Activated naive CD4-positive, alpha-beta T cell treated with anti-CD3 and anti-CD28 coated beads, Interleukin-2, amount 50 U/mL, for 24 hours (primary cell): ENCODE measurements at regions not wholly inside any gene's neighbourhood (a gene's known extent, or its start where the extent isn't known, plus 50 kb on each side); places are given as distances from the start of the nearest gene placed in this dataset.
"Not testable (repeated sequence)": the region's sequence is repeated elsewhere in the genome, so short reads cannot be mapped to it uniquely, and the experiment has no call there.

Experiments used
- H3K27ac Mint-ChIP-seq: one replicate; pipeline ENCODE4 v1.8.0; 2021; ENCODE audit warnings: mild to moderate bottlenecking, mixed read lengths
- H3K27me3 Mint-ChIP-seq: one replicate; pipeline ENCODE4 v1.8.0; 2021; ENCODE audit warnings: mixed read lengths
- H3K36me3 Mint-ChIP-seq: one replicate; pipeline ENCODE4 v1.8.0; 2021; ENCODE audit warnings: mixed read lengths
- H3K4me1 Mint-ChIP-seq: one replicate; pipeline ENCODE4 v1.8.0; 2021; ENCODE audit warnings: mixed read lengths
- H3K4me3 Mint-ChIP-seq: one replicate; pipeline ENCODE4 v1.8.0; 2021; ENCODE audit warnings: mild to moderate bottlenecking, mixed read lengths
- H3K9me3 Mint-ChIP-seq: one replicate; pipeline ENCODE4 v1.8.0; 2021; ENCODE audit warnings: mixed read lengths

DNA sequence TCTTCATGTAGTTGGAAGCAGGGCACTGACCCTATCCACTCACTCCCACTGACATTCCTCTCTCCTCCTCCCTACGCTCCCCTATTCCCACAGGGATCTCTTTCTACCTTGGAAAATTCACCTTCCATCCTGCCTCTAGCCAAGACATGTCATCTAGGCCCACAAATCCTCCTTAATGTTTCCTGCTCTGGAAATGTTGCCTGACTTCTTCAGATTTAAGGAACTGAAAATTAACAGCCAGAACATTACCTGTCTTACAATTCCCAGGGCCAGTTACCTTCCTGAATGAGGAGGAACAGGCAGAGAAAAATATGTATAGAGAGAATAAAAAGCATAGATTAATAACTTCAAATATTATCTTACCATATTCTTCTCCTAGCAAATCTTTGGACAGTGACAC, 147.3 kb downstream of the MRPL39 start:
- no peaks in the 10 kb centered on the region for H3K27me3 Mint-ChIP-seq
- peaks cover 16% of the 10 kb centered on the region for H3K9me3 Mint-ChIP-seq
- peak overlapping the region; percentile 76 for H3K4me3 Mint-ChIP-seq
- H3K36me3 Mint-ChIP-seq, result peaks cover 21% of the 10 kb centered on the region
- H3K27ac Mint-ChIP-seq, result peak overlapping the region; percentile 99
- H3K4me1 Mint-ChIP-seq, result peaks cover 87% of the 10 kb centered on the region

DNA sequence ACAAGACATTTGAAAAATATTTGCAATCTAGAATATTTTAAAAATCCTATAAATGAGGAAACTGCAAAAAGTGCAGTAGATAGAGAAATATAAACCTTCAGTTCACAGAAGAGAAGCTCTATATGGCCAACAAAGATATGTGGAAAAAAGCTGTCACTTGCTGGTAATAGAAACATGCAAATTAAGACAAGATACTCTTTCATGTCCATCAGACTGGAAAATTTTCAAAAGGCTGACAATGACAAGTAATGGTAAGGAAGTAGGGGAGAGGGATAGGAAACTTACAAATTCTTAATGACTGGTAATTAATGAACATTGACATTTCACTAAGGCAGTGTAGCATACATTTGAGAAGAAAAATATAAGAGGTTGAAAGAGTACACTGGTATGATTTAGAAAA, 147.9 kb downstream of the MRPL39 start:
- no peaks in the 10 kb centered on the region for H3K27me3 Mint-ChIP-seq
- H3K4me3 Mint-ChIP-seq, result peak overlapping the region; percentile 76
- H3K4me1 Mint-ChIP-seq, result peaks cover 84% of the 10 kb centered on the region
- peak overlapping the region; percentile 99 for H3K27ac Mint-ChIP-seq
- H3K36me3 Mint-ChIP-seq, result peaks cover 17% of the 10 kb centered on the region
- H3K9me3 Mint-ChIP-seq, result peaks cover 10% of the 10 kb centered on the region

- Mint-ChIP-seq H3K27me3 (no peaks in the 10 kb centered on the region), H3K27ac (peak overlapping the region; percentile 99), H3K4me3 (peak overlapping the region; percentile 76), H3K4me1 (peaks cover 84% of the 10 kb centered on the region), H3K9me3 (peaks cover 7% of the 10 kb centered on the region), H3K36me3 (peaks cover 14% of the 10 kb centered on the region)
Observed at GRCh38 chr21:25458484-25458883, 148.8 kb downstream of the MRPL39 start.

DNA sequence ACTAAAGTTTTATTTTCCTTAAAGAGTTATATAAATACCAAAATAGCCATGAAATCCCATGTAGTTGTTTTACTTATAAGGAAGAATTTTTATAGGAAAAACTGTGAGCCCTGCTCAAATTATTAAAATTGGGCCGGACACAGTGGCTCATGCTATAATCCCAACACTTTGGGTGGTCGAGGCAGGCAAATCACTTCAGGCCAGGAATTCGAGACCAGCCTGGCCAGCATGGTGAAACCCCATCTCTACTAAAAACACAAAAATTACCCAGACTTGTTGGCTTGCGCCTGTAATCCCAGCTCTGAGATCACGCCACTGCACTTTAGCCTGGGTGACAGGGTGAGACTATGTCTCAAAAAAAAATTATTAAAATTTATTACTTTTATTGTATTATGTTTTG, 149.3 kb downstream of the MRPL39 start:
- Mint-ChIP-seq H3K27me3 (no peaks in the 10 kb centered on the region), H3K27ac (peak overlapping the region; percentile 35), H3K36me3 (peaks cover 16% of the 10 kb centered on the region), H3K4me3 (no peak overlapping the region), H3K9me3 (peaks cover 12% of the 10 kb centered on the region), H3K4me1 (peaks cover 84% of the 10 kb centered on the region)

DNA sequence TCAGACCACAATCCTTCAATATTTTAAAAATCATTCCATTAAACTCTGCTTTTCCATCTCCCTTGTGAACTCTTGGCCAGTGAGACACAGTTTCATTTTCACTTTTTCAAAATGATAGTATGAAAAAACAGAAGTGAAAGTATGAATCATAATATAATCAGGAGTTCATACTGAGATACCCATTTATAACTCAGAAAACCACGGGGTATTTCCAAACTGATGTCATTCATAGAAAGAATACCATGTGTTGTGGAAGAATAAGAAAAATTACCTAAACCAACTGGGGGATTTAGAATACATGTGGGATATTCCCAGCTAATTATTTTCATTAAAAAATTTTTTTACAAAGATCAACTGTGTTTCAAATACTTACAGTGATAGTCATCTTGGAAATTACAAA, 149.9 kb downstream of the MRPL39 start:
- Mint-ChIP-seq H3K36me3 (peaks cover 14% of the 10 kb centered on the region), H3K27ac (peak overlapping the region; percentile 95), H3K4me1 (peaks cover 81% of the 10 kb centered on the region), H3K27me3 (no peaks in the 10 kb centered on the region), H3K4me3 (peak overlapping the region; percentile 81), H3K9me3 (peaks cover 12% of the 10 kb centered on the region)

DNA sequence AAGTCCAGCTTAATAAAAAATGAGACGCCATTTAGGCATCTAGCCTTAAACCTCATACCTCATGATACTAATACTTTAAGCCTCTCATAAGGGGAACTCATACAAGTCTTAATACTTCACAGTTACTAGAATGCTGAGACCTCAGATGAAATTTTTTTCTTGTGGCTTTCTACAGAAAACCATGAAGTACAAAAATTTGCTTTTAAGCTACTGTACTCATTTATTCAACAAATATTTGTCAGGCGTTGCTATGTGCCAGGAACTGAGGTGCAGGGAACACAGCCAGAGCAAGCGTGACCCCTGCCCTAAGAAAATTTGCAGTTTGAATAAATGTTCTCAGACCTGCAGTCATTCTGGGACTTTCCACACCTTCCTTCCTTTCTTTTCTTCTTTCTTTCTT, 150.6 kb downstream of the MRPL39 start:
- H3K4me1 Mint-ChIP-seq, result peaks cover 80% of the 10 kb centered on the region
- H3K27me3 Mint-ChIP-seq, result no peaks in the 10 kb centered on the region
- H3K4me3 Mint-ChIP-seq, result peak overlapping the region; percentile 79
- H3K9me3 Mint-ChIP-seq, result peaks cover 12% of the 10 kb centered on the region
- peaks cover 15% of the 10 kb centered on the region for H3K36me3 Mint-ChIP-seq
- peak overlapping the region; percentile 97 for H3K27ac Mint-ChIP-seq

- Mint-ChIP-seq H3K9me3 (peaks cover 8% of the 10 kb centered on the region), H3K36me3 (peaks cover 11% of the 10 kb centered on the region), H3K27me3 (no peaks in the 10 kb centered on the region), H3K4me3 (peak overlapping the region; percentile 3), H3K4me1 (peaks cover 62% of the 10 kb centered on the region), H3K27ac (peak overlapping the region; percentile 68)
Observed at GRCh38 chr21:25453524-25453923, 153.8 kb downstream of the MRPL39 start.

GRCh38 chr21:25449950-25450349, 157.3 kb downstream of the MRPL39 start:
- Mint-ChIP-seq H3K4me3 (no peak overlapping the region), H3K9me3 (peaks cover 8% of the 10 kb centered on the region), H3K36me3 (peaks cover 13% of the 10 kb centered on the region), H3K4me1 (peaks cover 35% of the 10 kb centered on the region), H3K27me3 (no peaks in the 10 kb centered on the region), H3K27ac (no peak overlapping the region)

- H3K27ac Mint-ChIP-seq, result no peak overlapping the region
- no peak overlapping the region for H3K4me3 Mint-ChIP-seq
- H3K36me3 Mint-ChIP-seq, result peaks cover 2% of the 10 kb centered on the region
Observed at GRCh38 chr21:25441835-25442234, 165.4 kb downstream of the MRPL39 start.

DNA sequence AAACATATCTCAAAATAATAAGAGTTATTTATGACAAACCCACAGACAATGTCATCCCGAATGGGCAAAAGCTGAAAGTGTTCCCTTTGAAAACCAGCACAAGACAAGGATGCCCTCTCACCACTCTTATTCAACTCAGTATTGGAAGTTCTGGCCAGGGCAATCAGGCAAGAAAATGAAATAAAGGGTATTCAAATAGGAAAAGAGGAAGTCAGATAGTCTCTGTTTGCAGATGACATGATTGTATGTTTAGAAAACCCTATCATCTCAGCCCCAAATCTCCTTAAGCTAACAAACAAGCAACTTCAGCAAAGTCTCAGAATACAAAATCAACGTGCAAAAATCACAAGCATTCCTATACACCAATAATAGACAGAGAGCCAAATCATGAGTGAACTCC, 169.8 kb downstream of the MRPL39 start:
- H3K27ac Mint-ChIP-seq, H3K9me3 Mint-ChIP-seq, H3K27me3 Mint-ChIP-seq, H3K4me3 Mint-ChIP-seq, H3K36me3 Mint-ChIP-seq, H3K4me1 Mint-ChIP-seq: not testable (repeated sequence)

More at GRCh38 chr21:25441835-25442234, 165.4 kb downstream of the MRPL39 start:
- Mint-ChIP-seq H3K9me3 (no peaks in the 10 kb centered on the region), H3K4me1 (no peaks in the 10 kb centered on the region), H3K27me3 (no peaks in the 10 kb centered on the region)

DNA sequence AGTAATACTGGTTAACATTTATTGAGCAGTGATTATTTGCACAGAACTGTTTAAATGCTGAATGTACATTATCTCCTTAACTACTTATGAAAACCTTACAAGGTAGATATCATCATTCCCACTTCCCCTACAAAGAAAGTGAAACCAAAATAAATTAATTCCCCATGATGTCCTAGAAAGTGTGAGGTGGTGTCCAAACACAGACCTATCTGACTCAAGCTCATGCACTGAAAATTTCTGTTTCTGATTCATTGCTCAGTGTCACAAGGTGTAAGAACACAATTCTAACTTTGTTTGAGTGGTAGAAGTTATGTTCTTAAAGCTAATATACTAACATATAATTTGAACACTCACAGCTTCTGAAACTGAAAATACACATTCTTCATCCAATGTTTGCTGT, 178.7 kb downstream of the MRPL39 start:
- no peaks in the 10 kb centered on the region for H3K27me3 Mint-ChIP-seq
- peaks cover 2% of the 10 kb centered on the region for H3K36me3 Mint-ChIP-seq
- peak overlapping the region; percentile 83 for H3K27ac Mint-ChIP-seq
- peaks cover 51% of the 10 kb centered on the region for H3K4me1 Mint-ChIP-seq
- H3K9me3 Mint-ChIP-seq, result no peaks in the 10 kb centered on the region
- H3K4me3 Mint-ChIP-seq, result peak overlapping the region; percentile 68

- no peaks in the 10 kb centered on the region for H3K9me3 Mint-ChIP-seq
- no peaks in the 10 kb centered on the region for H3K27me3 Mint-ChIP-seq
- peak overlapping the region; percentile 83 for H3K27ac Mint-ChIP-seq
- peak overlapping the region; percentile 63 for H3K4me3 Mint-ChIP-seq
- H3K36me3 Mint-ChIP-seq, result peaks cover 2% of the 10 kb centered on the region
- H3K4me1 Mint-ChIP-seq, result peaks cover 53% of the 10 kb centered on the region
Observed at GRCh38 chr21:25427828-25428227, 179.5 kb downstream of the MRPL39 start.

DNA sequence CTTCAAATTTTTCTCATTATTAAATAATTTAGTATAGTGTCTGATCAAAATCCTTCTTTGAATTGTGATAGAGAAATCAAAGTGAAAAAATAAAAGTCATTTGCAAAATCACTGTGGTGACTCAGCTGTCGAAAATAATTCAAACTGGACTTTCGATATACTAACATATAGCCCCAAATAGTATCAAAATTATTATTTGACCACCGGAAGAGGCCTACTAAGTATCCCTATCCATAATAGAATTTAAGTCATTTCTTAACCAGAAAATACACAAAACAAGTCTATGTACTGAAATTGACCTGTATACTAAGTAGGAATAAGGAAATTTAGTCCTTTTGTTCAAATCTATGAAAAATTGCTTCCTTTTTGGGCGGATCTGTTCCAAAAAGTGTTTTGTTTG, 180.7 kb downstream of the MRPL39 start:
- H3K27ac Mint-ChIP-seq, result no peak overlapping the region
- H3K27me3 Mint-ChIP-seq, result no peaks in the 10 kb centered on the region
- H3K4me1 Mint-ChIP-seq, result peaks cover 65% of the 10 kb centered on the region
- no peak overlapping the region for H3K4me3 Mint-ChIP-seq
- no peaks in the 10 kb centered on the region for H3K9me3 Mint-ChIP-seq
- no peaks in the 10 kb centered on the region for H3K36me3 Mint-ChIP-seq

GRCh38 chr21:25425156-25425555, 182.1 kb downstream of the MRPL39 start:
- no peaks in the 10 kb centered on the region for H3K9me3 Mint-ChIP-seq
- peak overlapping the region; percentile 81 for H3K27ac Mint-ChIP-seq
- H3K4me1 Mint-ChIP-seq, result peaks cover 77% of the 10 kb centered on the region
- H3K4me3 Mint-ChIP-seq, result peak overlapping the region; percentile 53
- no peaks in the 10 kb centered on the region for H3K27me3 Mint-ChIP-seq
- peaks cover 3% of the 10 kb centered on the region for H3K36me3 Mint-ChIP-seq

- peak overlapping the region; percentile 53 for H3K4me3 Mint-ChIP-seq
Observed at GRCh38 chr21:25424634-25425033, 182.6 kb downstream of the MRPL39 start.

DNA sequence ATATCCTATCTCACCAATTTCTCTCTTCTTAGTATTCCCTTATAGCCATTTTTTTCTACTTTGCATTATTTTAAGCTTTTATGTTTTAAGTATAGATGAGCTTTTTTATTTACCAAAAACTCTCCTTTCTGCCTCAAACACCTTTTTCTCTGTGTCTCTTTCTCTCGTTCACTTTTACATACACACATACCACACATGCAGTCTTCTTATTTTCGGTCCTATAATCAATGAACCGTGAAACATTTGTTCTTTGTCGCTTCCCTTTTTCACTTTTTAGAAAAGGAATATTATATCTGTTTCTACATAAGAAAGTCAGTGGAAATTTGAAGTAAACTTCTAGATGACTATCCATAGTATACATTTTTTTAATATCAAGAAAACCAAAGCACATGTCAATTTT, 183.2 kb downstream of the MRPL39 start:
- H3K27me3 Mint-ChIP-seq, result no peaks in the 10 kb centered on the region
- peaks cover 74% of the 10 kb centered on the region for H3K4me1 Mint-ChIP-seq
- H3K27ac Mint-ChIP-seq, result peak overlapping the region; percentile 41
- H3K36me3 Mint-ChIP-seq, result peaks cover 4% of the 10 kb centered on the region
- H3K4me3 Mint-ChIP-seq, result peak overlapping the region; percentile 53
- H3K9me3 Mint-ChIP-seq, result no peaks in the 10 kb centered on the region

More at GRCh38 chr21:25424634-25425033, 182.6 kb downstream of the MRPL39 start:
- no peaks in the 10 kb centered on the region for H3K9me3 Mint-ChIP-seq
- H3K36me3 Mint-ChIP-seq, result peaks cover 4% of the 10 kb centered on the region
- H3K27ac Mint-ChIP-seq, result peak overlapping the region; percentile 81
- no peaks in the 10 kb centered on the region for H3K27me3 Mint-ChIP-seq
- peaks cover 77% of the 10 kb centered on the region for H3K4me1 Mint-ChIP-seq
